HG03095 (cell line): ENCODE measurements at regions not wholly inside any gene's neighbourhood (a gene's known extent, or its start where the extent isn't known, plus 50 kb on each side); places are given as distances from the start of the nearest gene placed in this dataset.

Source experiments
- ATAC-seq: cut with Tn5 transposase; IDR thresholded peaks from one replicate; pipeline ENCODE4 v1.9.1; 2021; ENCODE audit warnings: moderate library complexity; ENCODE audit not compliant: unreplicated experiment

- no peak for ATAC-seq
Measured at GRCh38 chr12:14273913-14274311, 91.6 kb upstream of the ATF7IP start.

DNA sequence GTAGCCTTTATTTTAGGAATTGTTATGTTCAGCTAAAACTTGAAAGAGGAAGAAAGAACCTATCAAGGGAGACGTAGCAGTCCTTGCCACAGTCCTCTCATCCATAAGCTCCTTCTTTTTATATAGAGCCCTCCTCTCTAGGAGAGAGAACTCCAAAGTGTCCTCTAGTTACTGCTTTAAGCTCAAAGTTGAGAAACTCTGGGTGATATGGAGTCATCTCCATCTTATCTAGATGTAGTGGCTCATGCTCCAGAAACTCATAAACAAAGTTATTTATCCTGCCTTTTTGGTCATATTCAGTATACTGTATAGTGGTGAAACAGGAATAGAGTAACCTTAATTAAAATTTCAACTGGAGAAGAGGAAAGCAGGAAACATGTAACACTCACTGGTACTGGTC is 90.4 kb upstream of the ATF7IP start:
- ATAC-seq: no peak

DNA sequence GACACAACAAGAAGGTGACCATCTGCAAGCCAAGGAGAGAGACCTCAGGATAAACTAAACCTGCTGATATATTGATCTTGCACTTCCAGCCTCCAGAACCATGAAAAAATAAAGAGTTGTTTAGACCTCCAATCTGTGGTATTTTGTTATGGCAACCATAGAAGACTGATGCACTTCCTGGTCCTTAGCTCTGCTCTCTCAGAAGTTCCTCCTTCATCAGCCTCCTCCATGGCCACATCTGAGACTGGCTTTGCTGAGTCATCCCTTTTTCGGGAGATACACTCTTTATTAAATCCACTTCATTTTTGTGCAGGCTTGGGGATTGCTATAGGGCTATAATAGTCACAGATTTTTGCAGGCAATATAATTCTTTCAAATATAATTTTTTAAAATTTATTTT is 89.6 kb upstream of the ATF7IP start:
- ATAC-seq: no peak

- no peak for ATAC-seq
Measured at GRCh38 chr12:14278294-14278953, 87.1 kb upstream of the ATF7IP start.

GRCh38 chr12:14279845-14280244 is 85.6 kb upstream of the ATF7IP start:
- no peak for ATAC-seq

GRCh38 chr12:14280921-14281320 is 84.6 kb upstream of the ATF7IP start:
- no peak for ATAC-seq

- no peak for ATAC-seq
Measured at GRCh38 chr12:14281539-14281938, 83.9 kb upstream of the ATF7IP start.

GRCh38 chr12:14283489-14284144 is 81.9 kb upstream of the ATF7IP start:
- ATAC-seq: peak; percentile 45

- peak; percentile 63 for ATAC-seq
Measured at GRCh38 chr12:14284184-14284722, 81.2 kb upstream of the ATF7IP start.

GRCh38 chr12:14289601-14290000 is 75.9 kb upstream of the ATF7IP start:
- ATAC-seq: no peak

GRCh38 chr12:14290951-14291350 is 74.5 kb upstream of the ATF7IP start:
- ATAC-seq: no peak

GRCh38 chr12:14303661-14304155 is 61.8 kb upstream of the ATF7IP start:
- no peak for ATAC-seq

DNA sequence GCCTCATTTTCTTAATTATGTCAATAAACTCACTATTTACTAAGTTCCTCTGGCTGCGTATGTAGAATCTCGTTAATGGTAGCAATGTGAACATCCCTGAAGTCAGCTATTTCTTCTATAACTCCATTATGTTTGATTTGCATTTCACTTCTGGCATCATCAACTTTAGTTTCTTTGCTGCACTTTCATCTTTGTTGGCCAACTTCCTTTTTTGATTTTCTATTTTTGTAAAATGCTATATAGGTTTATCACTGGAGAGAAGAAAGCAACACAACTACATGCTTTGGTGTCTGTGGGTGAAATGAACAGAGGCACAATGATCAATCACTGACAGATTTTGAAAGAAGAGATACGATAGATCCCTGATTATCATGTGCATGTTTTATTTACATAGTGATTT is 58.5 kb upstream of the ATF7IP start:
- no peak for ATAC-seq

GRCh38 chr12:14308516-14308915 is 57.0 kb upstream of the ATF7IP start:
- no peak for ATAC-seq

DNA sequence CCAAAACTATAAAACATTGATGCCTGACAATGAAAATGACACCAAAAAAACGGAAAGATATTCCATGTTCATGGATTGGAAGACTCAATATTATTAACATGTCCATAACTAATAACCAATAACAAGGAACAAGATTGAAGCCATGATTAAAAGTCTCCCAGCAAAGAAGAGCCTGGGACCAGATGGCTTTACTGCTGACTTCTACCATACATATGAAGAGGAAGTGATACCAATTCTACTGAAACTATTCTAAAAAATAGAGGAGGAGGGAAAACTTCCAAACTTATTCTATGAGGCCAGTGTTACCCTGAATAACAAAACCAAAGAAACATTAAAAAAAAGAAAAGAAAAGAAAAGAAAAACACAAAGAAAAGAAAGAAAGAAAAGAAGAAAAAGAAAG is 54.6 kb upstream of the ATF7IP start:
- no peak for ATAC-seq

- ATAC-seq: no peak
Measured at GRCh38 chr12:14313379-14314138, 51.9 kb upstream of the ATF7IP start.

DNA sequence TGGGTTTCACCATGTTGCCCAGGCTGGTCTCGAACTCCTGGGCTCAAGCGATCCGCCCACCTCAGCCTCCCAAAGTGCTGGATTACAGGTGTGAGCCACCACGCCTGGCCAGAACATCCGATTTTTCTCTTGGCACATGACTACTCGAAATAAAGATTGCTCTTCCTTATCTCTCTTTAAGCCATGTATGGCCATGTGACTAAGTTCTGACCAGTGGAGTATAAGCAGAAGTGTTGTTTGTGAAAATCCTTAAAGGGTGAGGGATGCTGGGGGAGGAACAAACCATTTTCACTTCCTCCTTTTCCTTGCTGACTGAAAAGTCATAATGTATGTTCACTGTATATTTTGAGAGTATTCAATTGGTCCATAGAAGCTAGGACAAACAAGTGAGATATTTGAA is 50.7 kb upstream of the ATF7IP start:
- no peak for ATAC-seq

GRCh38 chr12:14315501-14315900 is 50.0 kb upstream of the ATF7IP start:
- ATAC-seq: no peak
